Hepatocyte (in vitro differentiated cells): ENCODE measurements at regions not wholly inside any gene's neighbourhood (a gene's known extent, or its start where the extent isn't known, plus 50 kb on each side); places are given as distances from the start of the nearest gene placed in this dataset.

Source experiments
- EZH2 ChIP-seq: fragments of 200-600 bp; sonication (generic); IDR thresholded peaks from 2 replicates; pipeline ENCODE4 v1.6.1; 2016; ENCODE audit warnings: antibody characterized with exemption, mild to moderate bottlenecking, borderline replicate concordance
- EZH2phosphoT487 ChIP-seq: fragments of 200-600 bp; sonication (generic); IDR thresholded peaks from one replicate; pipeline ENCODE4 v1.6.1; 2018; ENCODE audit warnings: antibody characterized with exemption, mild to moderate bottlenecking, low read depth, moderate library complexity; ENCODE audit not compliant: unreplicated experiment, severe bottlenecking
- TF ChIP-seq, protein P1 (sequence below): fragments of 200-600 bp; sonication (generic); IDR thresholded peaks from 2 replicates; pipeline ENCODE4 v1.5.1; 2016; ENCODE audit warnings: antibody characterized with exemption, mild to moderate bottlenecking; ENCODE audit not compliant: poor library complexity

GRCh38 chr2:152254976-152255375 is 79.4 kb upstream of the STAM2 start:
- TF ChIP-seq, protein P1, sequence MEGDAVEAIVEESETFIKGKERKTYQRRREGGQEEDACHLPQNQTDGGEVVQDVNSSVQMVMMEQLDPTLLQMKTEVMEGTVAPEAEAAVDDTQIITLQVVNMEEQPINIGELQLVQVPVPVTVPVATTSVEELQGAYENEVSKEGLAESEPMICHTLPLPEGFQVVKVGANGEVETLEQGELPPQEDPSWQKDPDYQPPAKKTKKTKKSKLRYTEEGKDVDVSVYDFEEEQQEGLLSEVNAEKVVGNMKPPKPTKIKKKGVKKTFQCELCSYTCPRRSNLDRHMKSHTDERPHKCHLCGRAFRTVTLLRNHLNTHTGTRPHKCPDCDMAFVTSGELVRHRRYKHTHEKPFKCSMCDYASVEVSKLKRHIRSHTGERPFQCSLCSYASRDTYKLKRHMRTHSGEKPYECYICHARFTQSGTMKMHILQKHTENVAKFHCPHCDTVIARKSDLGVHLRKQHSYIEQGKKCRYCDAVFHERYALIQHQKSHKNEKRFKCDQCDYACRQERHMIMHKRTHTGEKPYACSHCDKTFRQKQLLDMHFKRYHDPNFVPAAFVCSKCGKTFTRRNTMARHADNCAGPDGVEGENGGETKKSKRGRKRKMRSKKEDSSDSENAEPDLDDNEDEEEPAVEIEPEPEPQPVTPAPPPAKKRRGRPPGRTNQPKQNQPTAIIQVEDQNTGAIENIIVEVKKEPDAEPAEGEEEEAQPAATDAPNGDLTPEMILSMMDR: no peak
- TF ChIP-seq EZH2phosphoT487 (no peak), EZH2 (no peak)
